ENCODE measurements at regions not wholly inside any gene's neighbourhood (a gene's known extent, or its start where the extent isn't known, plus 50 kb on each side); places are given as distances from the start of the nearest gene placed in this dataset.
A peak's percentile ranks its signal among the peaks of the same experiment; 100 is the strongest.

DNA sequence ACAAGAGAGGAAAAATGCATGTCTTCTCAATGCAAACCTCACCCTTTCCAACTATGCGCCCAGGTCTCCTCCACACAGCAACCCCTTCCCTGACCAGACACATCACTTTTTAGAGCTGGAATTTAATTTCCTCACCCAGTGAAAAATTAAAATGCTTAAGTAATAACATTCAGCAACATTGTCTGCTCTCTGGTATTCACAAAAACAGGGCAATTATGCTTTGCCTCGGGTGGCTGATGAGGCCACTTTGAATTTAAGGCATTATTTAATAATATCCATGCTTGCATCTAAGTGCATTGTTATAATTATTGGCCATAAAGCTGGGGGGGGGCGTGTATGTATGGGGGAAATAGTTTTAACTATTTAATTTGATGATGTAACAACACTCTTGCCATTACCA lies 777.8 kb upstream of the NRSN1 start:
- no peak for DNase-seq

- no peak for DNase-seq
Measured at GRCh38 chr6:23349521-23350147, 776.4 kb upstream of the NRSN1 start.

DNA sequence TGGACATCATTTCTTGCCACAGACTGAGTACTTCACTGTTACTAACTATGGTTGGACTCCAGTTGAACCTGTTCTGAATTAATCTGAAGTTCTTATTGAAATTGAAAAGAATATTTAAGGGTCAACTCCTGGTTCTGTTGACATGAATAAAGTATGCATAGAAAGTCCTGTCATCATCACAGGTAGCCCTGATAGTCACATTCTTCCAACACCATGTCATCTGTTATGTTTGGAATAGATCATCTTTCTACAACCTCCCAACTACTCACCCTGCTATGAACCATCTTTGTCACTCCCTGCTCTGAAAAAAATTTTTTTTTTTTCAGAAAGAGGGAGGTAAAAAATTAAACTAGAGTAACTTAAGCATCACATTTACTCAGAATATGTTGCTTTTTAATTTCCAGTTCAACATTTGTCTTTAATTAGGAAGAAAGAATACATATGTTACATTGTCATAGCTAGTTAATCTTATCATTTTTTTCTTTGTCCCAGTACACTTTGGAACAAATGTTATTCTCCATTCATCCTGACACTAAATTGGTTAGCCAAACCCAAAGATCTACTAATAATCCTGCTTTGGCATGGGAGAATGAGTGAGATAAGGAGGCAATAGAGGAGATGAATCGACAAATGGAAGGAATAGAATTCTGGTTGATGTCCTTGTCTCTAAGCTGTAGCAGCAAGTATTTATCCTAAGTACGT lies 775.1 kb upstream of the NRSN1 start:
- DNase-seq, result no peak

DNA sequence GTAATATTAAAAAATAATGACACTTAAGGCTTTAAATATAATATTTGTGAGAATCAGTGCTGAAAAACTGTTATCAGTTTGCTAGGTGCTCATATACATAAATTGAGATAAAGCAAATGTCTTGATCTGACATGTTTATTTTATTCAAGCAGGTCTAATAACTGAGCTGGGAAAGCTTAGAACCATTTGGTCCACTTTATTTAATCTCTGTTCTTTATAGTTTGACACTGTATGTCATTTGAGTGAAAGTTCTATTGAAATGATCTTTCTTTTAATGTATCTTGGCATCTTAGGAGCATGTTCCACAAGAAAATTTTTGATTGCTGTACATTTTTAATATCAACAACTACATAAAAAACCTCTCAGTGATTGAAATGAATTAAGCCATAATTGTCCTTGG lies 772.0 kb upstream of the NRSN1 start:
- DNase-seq, result no peak

- no peak for DNase-seq
Measured at GRCh38 chr6:23357185-23357766, 768.7 kb upstream of the NRSN1 start.

- no peak for DNase-seq
Measured at GRCh38 chr6:23365732-23366131, 760.3 kb upstream of the NRSN1 start.

DNA sequence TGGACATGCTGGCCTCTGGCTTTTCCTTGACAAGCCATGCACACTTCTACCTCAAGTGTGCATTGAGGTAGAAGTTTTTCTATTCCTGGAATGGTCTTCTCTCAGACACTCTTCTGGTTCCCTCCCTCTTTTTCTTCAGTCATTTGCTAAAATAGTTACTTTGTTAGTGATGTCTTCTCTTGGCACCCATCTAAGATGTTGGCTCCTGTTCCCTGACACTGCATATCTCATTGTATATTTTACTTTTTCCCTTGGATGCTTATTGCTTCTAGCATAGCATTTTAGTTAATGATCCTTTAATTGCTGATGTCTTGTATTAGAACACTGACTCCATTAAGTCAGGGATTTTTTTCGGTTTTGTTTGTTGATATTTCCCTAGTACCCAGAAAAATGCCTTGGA lies 758.7 kb upstream of the NRSN1 start:
- DNase-seq, result no peak

DNA sequence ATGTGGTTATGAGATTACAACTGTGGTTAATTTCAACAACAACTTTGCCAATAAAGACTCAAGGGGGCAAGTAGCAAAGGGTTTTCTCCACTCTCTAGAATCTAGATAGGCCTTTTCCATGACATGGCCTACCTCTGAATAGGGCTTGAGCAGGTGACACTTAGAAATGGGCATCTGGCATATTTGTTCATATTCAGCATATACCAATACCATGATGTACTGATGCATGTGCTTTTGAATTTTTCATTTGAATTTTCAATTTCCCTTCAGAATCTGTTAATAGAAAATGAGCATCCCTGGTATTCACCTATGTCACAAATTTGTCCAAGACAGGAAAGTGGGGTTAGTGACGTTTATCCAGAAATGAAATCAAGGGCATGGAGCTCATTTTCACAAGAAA lies 757.5 kb upstream of the NRSN1 start:
- no peak for DNase-seq

GRCh38 chr6:23370051-23370450 lies 756.0 kb upstream of the NRSN1 start:
- DNase-seq, result no peak

- DNase-seq, result no peak
Measured at GRCh38 chr6:23371132-23371915, 754.7 kb upstream of the NRSN1 start.

DNA sequence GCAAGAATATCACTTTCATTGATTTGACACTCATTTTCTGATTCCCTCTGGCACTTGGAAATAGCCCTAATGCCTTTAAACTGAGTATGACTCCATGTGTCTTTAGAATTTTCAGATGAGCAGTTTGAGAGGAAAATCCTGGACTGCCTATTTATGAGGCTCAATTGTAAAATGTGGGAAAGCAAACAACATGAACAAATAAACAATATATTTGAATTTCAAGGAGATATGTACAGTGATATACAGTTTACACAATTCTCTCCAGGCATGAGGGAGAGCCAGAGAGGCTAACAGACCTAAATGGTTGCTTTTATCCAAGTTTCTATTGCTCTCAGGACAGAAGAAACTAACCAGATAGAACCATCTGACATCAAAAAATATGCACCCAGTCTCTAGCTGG lies 748.2 kb upstream of the NRSN1 start:
- DNase-seq, result no peak

- no peak for DNase-seq
Measured at GRCh38 chr6:23380465-23380864, 745.5 kb upstream of the NRSN1 start.

DNA sequence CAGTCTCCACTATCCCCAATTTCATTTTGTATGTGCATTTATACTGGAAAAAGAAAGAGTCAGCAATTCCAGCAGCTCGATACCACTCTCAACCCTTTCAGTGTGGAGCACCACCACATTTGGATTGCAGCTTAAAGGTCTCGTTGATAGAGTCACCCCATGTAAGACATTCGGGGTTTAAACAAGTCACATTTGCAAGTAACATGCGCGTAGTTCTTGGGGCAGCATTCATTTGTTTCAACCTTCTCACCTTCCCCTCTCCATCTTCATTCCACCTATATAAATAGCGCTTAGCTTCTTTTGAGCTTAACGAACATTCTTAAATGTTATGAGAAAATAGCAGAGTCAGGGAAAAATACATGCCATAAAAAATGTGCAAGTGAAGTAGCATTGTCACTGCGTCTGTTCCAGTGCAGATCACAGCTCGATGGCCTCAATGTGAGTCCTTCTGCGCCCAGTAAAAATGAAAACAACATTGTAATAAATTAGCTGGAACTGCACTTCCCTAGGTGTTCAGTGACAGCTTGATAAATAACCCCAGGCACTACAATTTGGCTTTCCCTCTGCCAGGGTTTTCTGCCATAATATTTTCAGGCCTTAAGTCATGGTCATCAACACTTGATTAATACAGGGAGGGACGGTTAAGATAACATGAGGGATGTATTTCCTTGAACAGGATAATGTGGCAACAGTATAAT lies 737.8 kb upstream of the NRSN1 start:
- no peak for DNase-seq

DNA sequence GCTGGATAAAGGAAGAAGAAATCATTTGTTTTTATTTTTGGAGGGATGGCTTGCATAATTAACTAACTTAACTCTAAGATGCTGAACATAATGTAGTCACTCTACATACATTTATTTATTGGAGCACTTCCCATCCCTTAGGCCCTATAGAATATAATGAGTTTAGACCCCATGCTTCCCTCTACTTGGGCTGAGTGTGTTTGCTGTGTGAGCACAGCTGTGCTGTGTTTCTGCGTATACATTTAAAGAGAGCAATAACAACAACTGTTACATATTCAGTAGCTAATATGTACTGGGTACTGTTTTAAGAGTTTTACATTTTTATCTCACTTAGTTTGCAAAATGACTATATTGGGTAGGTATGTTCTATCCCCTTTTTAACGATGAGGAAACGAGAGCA lies 736.6 kb upstream of the NRSN1 start:
- no peak for DNase-seq

GRCh38 chr6:23390221-23390620 lies 735.8 kb upstream of the NRSN1 start:
- no peak for DNase-seq

GRCh38 chr6:23394681-23395080 lies 731.3 kb upstream of the NRSN1 start:
- peak in 1 of 56 donors; percentile 0 for DNase-seq

- no peak for DNase-seq
Measured at GRCh38 chr6:23395381-23395780, 730.6 kb upstream of the NRSN1 start.

GRCh38 chr6:23396949-23397348 lies 729.1 kb upstream of the NRSN1 start:
- no peak for DNase-seq

GRCh38 chr6:23403460-23403859 lies 722.6 kb upstream of the NRSN1 start:
- DNase-seq, result no peak

DNA sequence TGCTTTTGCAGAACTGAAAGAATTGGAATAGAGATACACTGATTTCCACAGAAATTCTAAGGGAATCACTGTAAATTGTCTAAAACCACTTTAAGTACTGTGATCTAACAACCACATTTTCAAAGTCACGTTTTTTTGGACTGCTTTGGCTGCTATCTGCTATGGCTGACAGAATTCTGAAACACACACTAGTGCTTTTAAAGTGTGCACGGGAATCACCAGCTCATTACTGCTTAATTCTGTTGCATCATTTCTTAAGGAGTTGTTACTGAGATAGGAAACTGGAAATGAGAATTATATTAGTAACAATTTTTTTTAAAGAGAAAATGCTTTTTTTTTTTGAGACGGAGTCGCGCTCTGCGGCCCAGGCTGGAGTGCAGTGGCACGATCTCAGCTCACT lies 716.5 kb upstream of the NRSN1 start:
- DNase-seq, result no peak

DNA sequence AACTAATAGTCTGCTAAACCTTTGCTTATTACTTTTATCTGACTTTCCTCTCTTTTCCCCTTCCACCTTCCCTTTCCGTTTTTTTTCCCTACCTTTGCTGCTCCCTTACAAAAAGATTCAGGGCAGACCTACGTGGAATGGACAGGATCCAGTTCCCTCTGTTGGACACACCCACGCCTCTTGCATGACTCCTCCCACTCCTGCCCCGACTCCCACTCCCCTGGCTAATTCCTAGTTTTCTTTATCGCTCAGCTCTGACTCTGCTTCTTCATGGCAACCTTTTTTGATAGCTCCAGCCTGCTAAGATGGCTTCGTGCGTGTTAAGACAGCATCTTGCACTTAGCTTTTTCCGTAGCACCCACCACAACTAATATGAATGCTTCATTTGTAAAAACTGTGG lies 715.6 kb upstream of the NRSN1 start:
- DNase-seq, result no peak

DNA sequence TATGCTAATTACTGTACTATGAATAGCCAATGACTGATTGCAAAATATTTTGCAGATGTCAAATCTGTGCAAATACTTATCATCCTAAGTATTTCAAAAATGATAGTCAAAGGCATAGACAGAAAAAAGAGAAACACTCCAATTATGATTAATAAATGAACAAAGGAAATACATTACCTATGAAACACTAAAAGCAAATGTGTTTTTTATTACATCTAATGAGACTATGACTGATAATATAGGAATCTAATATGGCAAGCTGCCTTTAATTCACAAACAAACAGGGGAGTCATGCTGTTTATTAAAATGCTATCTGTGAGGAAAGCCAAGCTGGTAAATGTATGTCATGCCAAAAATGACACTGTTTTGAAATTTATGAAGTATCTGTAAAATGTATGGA lies 713.2 kb upstream of the NRSN1 start:
- DNase-seq, result no peak

All from nucleus accumbens (tissue), 56 donors.